H1 (cell line): ENCODE measurements at regions not wholly inside any gene's neighbourhood (a gene's known extent, or its start where the extent isn't known, plus 50 kb on each side); places are given as distances from the start of the nearest gene placed in this dataset.

ENCODE experiments used
- CTCF ChIA-PET: fragments of 300-600 bp; sonication (Branson Sonifier 250); formaldehyde crosslinking; loops from one replicate; lab custom pipeline; 2021; ENCODE audit not compliant: partially characterized antibody; lab: Charles Lee
- POLR2A ChIA-PET: fragments of 300-600 bp; sonication (Branson Sonifier 250); formaldehyde crosslinking; loops from one replicate; lab custom pipeline; 2021; ENCODE audit warnings: inconsistent platforms; ENCODE audit not compliant: partially characterized antibody; lab: Charles Lee
- DNase-seq, 2 experiments: peaks; one replicate each; pipeline versions ENCODE4 v3.0.0 to v3.0.0-alpha.2; 2010 to 2022; ENCODE audit warnings: low spot score in 2 of 2, low read depth in 1 of 2, mixed read lengths in 1 of 2
- FAIRE-seq: peaks from 2 replicates; lab custom pipeline; 2011; peaks lifted over from hg19 to GRCh38; lab: Jason Lieb, UNC
- H2AFZ ChIP-seq: 2 replicates; pipeline ENCODE4 v1.8.1; 2012; ENCODE audit warnings: low read length, inconsistent platforms
- H2AK5ac ChIP-seq: 2 replicates; pipeline ENCODE4 v1.6.1; 2013; ENCODE audit warnings: low read depth, low read length
- H2BK120ac ChIP-seq: replicated peaks from 2 replicates; pipeline ENCODE3; 2013; ENCODE audit warnings: low read depth, low read length, inconsistent platforms
- H2BK12ac ChIP-seq: 2 replicates; pipeline ENCODE4 v1.6.1; 2013; ENCODE audit warnings: low read depth, low read length
- H2BK15ac ChIP-seq: 2 replicates; pipeline ENCODE4 v1.6.1; 2013; ENCODE audit warnings: low read length
- H2BK20ac ChIP-seq: 2 replicates; pipeline ENCODE4 v1.6.1; 2013; ENCODE audit warnings: low read length
- H2BK5ac ChIP-seq: 2 replicates; pipeline ENCODE4 v1.6.1; 2013; ENCODE audit warnings: low read depth, low read length
- H3K14ac ChIP-seq: 2 replicates; pipeline ENCODE4 v1.6.1; 2013; ENCODE audit warnings: inconsistent platforms; ENCODE audit not compliant: insufficient read length
- H3K18ac ChIP-seq: 2 replicates; pipeline ENCODE4 v1.6.1; 2013; ENCODE audit warnings: low read length; ENCODE audit errors: extremely low read depth
- H3K23ac ChIP-seq: 2 replicates; pipeline ENCODE4 v1.6.1; 2013; ENCODE audit warnings: inconsistent platforms; ENCODE audit not compliant: insufficient read length
- H3K23me2 ChIP-seq: 2 replicates; pipeline ENCODE4 v1.6.1; 2013; ENCODE audit warnings: low read depth, low read length
- H3K27ac ChIP-seq: 2 replicates; pipeline ENCODE4 v1.6.1; 2011; ENCODE audit warnings: low read depth, low read length, inconsistent platforms
- H3K27me3 ChIP-seq, 4 experiments: replicated peaks in 1 of 4; 1 replicate in 1 of 4; 2 replicates in 3 of 4; pipeline versions ENCODE4 v1.6.1 to v1.8.1; 2011 to 2013; ENCODE audit warnings: low read length in 3 of 4, mild to moderate bottlenecking in 3 of 4, inconsistent platforms in 2 of 4, mixed read lengths in 2 of 4, moderate library complexity in 1 of 4; ENCODE audit not compliant: control insufficient read depth in 3 of 4, insufficient read depth in 3 of 4; ENCODE audit errors: extremely low read depth in 1 of 4
- H3K36me3 ChIP-seq, 4 experiments: 2 replicates each; pipeline versions ENCODE4 v1.6.1 to v1.8.1; 2011 to 2013; ENCODE audit warnings: mild to moderate bottlenecking in 4 of 4, low read length in 3 of 4, moderate library complexity in 2 of 4, control low read depth in 1 of 4, inconsistent platforms in 1 of 4; ENCODE audit not compliant: insufficient read depth in 4 of 4, control insufficient read depth in 2 of 4
- H3K4ac ChIP-seq: replicated peaks from 2 replicates; pipeline ENCODE3; 2013; ENCODE audit warnings: low read length, low read depth, mixed read lengths, inconsistent platforms; ENCODE audit not compliant: insufficient read length
- H3K4me1 ChIP-seq, 4 experiments: replicated peaks in 1 of 4; 1 replicate in 1 of 4; 2 replicates in 3 of 4; pipeline versions ENCODE4 v1.6.1 to v1.8.1; 2011 to 2013; ENCODE audit warnings: low read length in 3 of 4, inconsistent platforms in 2 of 4, mixed read lengths in 1 of 4; ENCODE audit not compliant: insufficient read depth in 4 of 4, control insufficient read depth in 3 of 4
- H3K4me2 ChIP-seq, 2 experiments: 2 replicates each; pipeline versions ENCODE4 v1.6.1 to v1.8.1; 2011 to 2013; ENCODE audit warnings: low read depth in 2 of 2, low read length in 2 of 2, control low read depth in 1 of 2, inconsistent platforms in 1 of 2, mild to moderate bottlenecking in 1 of 2; ENCODE audit not compliant: insufficient read depth in 1 of 2
- H3K4me3 ChIP-seq, 4 experiments: fragments of 200-600, 300-600 bp in 1 of 4; sonication (generic), shearing (Covaris generic), sonication (Bioruptor Twin) in 1 of 4; 2 replicates each; pipeline versions ENCODE4 v1.5.1 to v1.8.1; 2011 to 2016; ENCODE audit warnings: low read length in 4 of 4, low read depth in 3 of 4, control low read depth in 2 of 4, inconsistent platforms in 2 of 4, mild to moderate bottlenecking in 2 of 4, mixed read lengths in 1 of 4, moderate library complexity in 1 of 4; ENCODE audit not compliant: insufficient read depth in 2 of 4; ENCODE audit errors: extremely low read depth in 1 of 4
- H3K56ac ChIP-seq: replicated peaks from 2 replicates; pipeline ENCODE3; 2013; ENCODE audit warnings: low read depth, mild to moderate bottlenecking, mixed read lengths, low read length, inconsistent platforms; ENCODE audit not compliant: insufficient read length
- H3K79me1 ChIP-seq: 2 replicates; pipeline ENCODE4 v1.6.1; 2013; ENCODE audit warnings: low read depth, low read length, control low read depth
- H3K79me2 ChIP-seq, 2 experiments: 2 replicates each; pipeline versions ENCODE4 v1.6.1 to v1.8.1; 2012 to 2013; ENCODE audit warnings: low read length in 2 of 2, mild to moderate bottlenecking in 2 of 2, inconsistent platforms in 1 of 2; ENCODE audit not compliant: insufficient read depth in 2 of 2, control insufficient read depth in 1 of 2
- H3K9ac ChIP-seq, 4 experiments: replicated peaks in 1 of 4; 1 replicate in 1 of 4; 2 replicates in 3 of 4; pipeline versions ENCODE4 v1.6.1 to v1.8.1; 2011 to 2013; ENCODE audit warnings: low read depth in 3 of 4, low read length in 3 of 4, control low read depth in 2 of 4, mild to moderate bottlenecking in 2 of 4, moderate library complexity in 2 of 4, inconsistent platforms in 1 of 4; ENCODE audit errors: extremely low read depth in 1 of 4
- H3K9me3 ChIP-seq, 2 experiments: 2 replicates each; pipeline versions ENCODE4 v1.6.1 to v1.8.1; 2012 to 2013; ENCODE audit warnings: mild to moderate bottlenecking in 2 of 2, moderate library complexity in 2 of 2, control low read depth in 1 of 2, inconsistent platforms in 1 of 2, low read depth in 1 of 2, low read length in 1 of 2, mixed read lengths in 1 of 2; ENCODE audit not compliant: insufficient read depth in 2 of 2
- H4K20me1 ChIP-seq, 2 experiments: replicated peaks in 1 of 2; 2 replicates each; pipeline versions ENCODE3 to v1.8.1; 2011 to 2013; ENCODE audit warnings: inconsistent platforms in 2 of 2, low read length in 2 of 2, mild to moderate bottlenecking in 1 of 2; ENCODE audit not compliant: insufficient read depth in 2 of 2, control insufficient read depth in 1 of 2
- H4K5ac ChIP-seq: 2 replicates; pipeline ENCODE4 v1.6.1; 2013; ENCODE audit warnings: low read length, low read depth, mixed read lengths, inconsistent platforms; ENCODE audit not compliant: insufficient read length
- H4K8ac ChIP-seq: 2 replicates; pipeline ENCODE4 v1.8.0; 2013; ENCODE audit warnings: mild to moderate bottlenecking, moderate library complexity, low read length, inconsistent platforms; ENCODE audit not compliant: insufficient read depth; ENCODE audit errors: extremely low read depth
- H4K91ac ChIP-seq: replicated peaks from 2 replicates; pipeline ENCODE3; 2013; ENCODE audit warnings: low read length, mixed read lengths, inconsistent platforms; ENCODE audit not compliant: insufficient read length
- BACH1 ChIP-seq: IDR thresholded peaks from 2 replicates; pipeline ENCODE4 v1.6.1; 2012; ENCODE audit warnings: low read length, improper control_type of control experiment
- EGR1 ChIP-seq: IDR thresholded peaks from 2 replicates; pipeline ENCODE4 v1.6.1; 2011; ENCODE audit warnings: low read depth, low read length, borderline replicate concordance
- HDAC6 ChIP-seq: IDR thresholded peaks from one replicate; pipeline ENCODE4 v1.7.1; 2012; ENCODE audit warnings: low read depth, mild to moderate bottlenecking, inconsistent platforms, low read length, moderate library complexity
- KDM4A ChIP-seq: IDR thresholded peaks from one replicate; pipeline ENCODE4 v1.7.1; 2012; ENCODE audit warnings: low read depth, mild to moderate bottlenecking, moderate library complexity, low read length, inconsistent platforms; ENCODE audit not compliant: severe bottlenecking
- MAFK ChIP-seq: IDR thresholded peaks from 2 replicates; pipeline ENCODE4 v1.6.1; 2012; ENCODE audit warnings: low read depth, mild to moderate bottlenecking, improper control_type of control experiment, low read length
- NRF1 ChIP-seq: IDR thresholded peaks from 2 replicates; pipeline ENCODE4 v1.6.1; 2011; ENCODE audit warnings: mild to moderate bottlenecking, low read depth, low read length, improper control_type of control experiment
- SP1 ChIP-seq: IDR thresholded peaks from 2 replicates; pipeline ENCODE4 v1.6.1; 2011; ENCODE audit warnings: low read depth, low read length
- TAF7 ChIP-seq: optimal IDR thresholded peaks from 2 replicates; pipeline ENCODE3; 2011; ENCODE audit warnings: low read depth, mild to moderate bottlenecking, inconsistent platforms, low read length, moderate library complexity, borderline replicate concordance
- TBP ChIP-seq: IDR thresholded peaks from 2 replicates; pipeline ENCODE4 v1.6.1; 2011; ENCODE audit warnings: low read depth, low read length, improper control_type of control experiment
- ZNF274 ChIP-seq: IDR thresholded peaks from 2 replicates; pipeline ENCODE4 v1.7.0; 2012; ENCODE audit warnings: low read length, borderline replicate concordance; ENCODE audit errors: extremely low read depth
- WGBS, 2 experiments: shearing (Covaris generic) in 1 of 2; methylation state at CpG; one replicate each; pipeline versions ENCODE4 v1.1.6 to v1.1.7; 2013 to 2015; ENCODE audit warnings: low lambda C conversion rate in 2 of 2, mixed read lengths in 2 of 2, inconsistent platforms in 1 of 2, low coverage in 1 of 2, missing lambda C conversion rate in 1 of 2; ENCODE audit not compliant: insufficient replicate concordance in 2 of 2, insufficient coverage in 1 of 2, insufficient read length in 1 of 2; ENCODE audit errors: extremely low coverage in 1 of 2, missing lambda C conversion rate in 1 of 2; 5-methylcytosine and 5-hydroxymethylcytosine counted together
- TF ChIP-seq, protein P1 (sequence below): IDR thresholded peaks from 2 replicates; pipeline ENCODE4 v1.6.1; 2012; ENCODE audit warnings: low read length, inconsistent platforms
- TF ChIP-seq, protein P2 (sequence below): IDR thresholded peaks from 2 replicates; pipeline ENCODE4 v1.6.1; 2011; ENCODE audit warnings: low read length, improper control_type of control experiment

DNA sequence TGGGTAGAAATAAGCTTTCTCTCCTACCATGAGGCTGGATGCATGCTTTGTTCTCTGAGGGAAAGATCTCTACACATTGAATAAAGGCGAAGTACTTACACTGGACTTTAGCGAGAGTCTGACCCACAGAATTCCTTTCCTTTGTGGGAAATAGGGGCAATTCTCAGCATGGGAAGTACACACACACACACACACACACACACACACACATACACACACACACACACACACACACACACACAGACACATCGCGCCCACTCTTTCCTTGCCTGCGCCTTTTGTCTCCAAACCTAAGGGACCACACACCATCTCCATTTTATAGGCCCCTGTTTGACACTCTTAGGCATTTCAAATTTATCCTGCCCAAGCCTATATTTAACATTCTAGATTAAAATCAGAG, 83.8 kb downstream of the LUZP4 start:
- POLR2A ChIA-PET = interaction anchor here (0.7 kb wide), 1 partner anchor 19 kb away, joined by 3 read pairs; no protein-coding TSS in a partner anchor
- no peak for FAIRE-seq
- TF ChIP-seq KDM4A = no peak
- TF ChIP-seq MAFK = no peak
- TF ChIP-seq SP1 = no peak
- TF ChIP-seq, protein P1, sequence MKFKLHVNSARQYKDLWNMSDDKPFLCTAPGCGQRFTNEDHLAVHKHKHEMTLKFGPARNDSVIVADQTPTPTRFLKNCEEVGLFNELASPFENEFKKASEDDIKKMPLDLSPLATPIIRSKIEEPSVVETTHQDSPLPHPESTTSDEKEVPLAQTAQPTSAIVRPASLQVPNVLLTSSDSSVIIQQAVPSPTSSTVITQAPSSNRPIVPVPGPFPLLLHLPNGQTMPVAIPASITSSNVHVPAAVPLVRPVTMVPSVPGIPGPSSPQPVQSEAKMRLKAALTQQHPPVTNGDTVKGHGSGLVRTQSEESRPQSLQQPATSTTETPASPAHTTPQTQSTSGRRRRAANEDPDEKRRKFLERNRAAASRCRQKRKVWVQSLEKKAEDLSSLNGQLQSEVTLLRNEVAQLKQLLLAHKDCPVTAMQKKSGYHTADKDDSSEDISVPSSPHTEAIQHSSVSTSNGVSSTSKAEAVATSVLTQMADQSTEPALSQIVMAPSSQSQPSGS = no peak
- TF ChIP-seq NRF1 = no peak
- TF ChIP-seq EGR1 = no peak
- no peak for TF ChIP-seq TBP
- no peak for TF ChIP-seq ZNF274
- no peak for TF ChIP-seq TAF7
- no peak for TF ChIP-seq BACH1
- TF ChIP-seq, protein P2, sequence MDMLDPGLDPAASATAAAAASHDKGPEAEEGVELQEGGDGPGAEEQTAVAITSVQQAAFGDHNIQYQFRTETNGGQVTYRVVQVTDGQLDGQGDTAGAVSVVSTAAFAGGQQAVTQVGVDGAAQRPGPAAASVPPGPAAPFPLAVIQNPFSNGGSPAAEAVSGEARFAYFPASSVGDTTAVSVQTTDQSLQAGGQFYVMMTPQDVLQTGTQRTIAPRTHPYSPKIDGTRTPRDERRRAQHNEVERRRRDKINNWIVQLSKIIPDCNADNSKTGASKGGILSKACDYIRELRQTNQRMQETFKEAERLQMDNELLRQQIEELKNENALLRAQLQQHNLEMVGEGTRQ = no peak
- TF ChIP-seq HDAC6 = no peak

More for the DNA sequence above, 83.8 kb downstream of the LUZP4 start:
- no peaks in the 10 kb centered on the region for H3K23me2 ChIP-seq
- no peak overlapping the region for H2BK120ac ChIP-seq
- H4K8ac ChIP-seq = no peak overlapping the region
- no peak overlapping the region for H2BK12ac ChIP-seq
- H3K27me3 ChIP-seq = no peaks in the 10 kb centered on the region
- H3K27ac ChIP-seq = no peak overlapping the region
- no peak overlapping the region for H3K14ac ChIP-seq
- H3K4ac ChIP-seq = no peak overlapping the region
- H2BK20ac ChIP-seq = no peak overlapping the region
- H3K56ac ChIP-seq = no peak overlapping the region
- no peak overlapping the region for H3K23ac ChIP-seq
- peaks cover 0 to 5% (median under 1%) of the 10 kb centered on the region in 4 experiments; a peak in 3 of 7 replicates for H3K4me1 ChIP-seq
- H3K4me2 ChIP-seq = no peak overlapping the region
- no peak overlapping the region for H4K5ac ChIP-seq
- H2AFZ ChIP-seq = no peak overlapping the region; the same call in 1 of the 2 replicates
- no peaks in the 10 kb centered on the region for H3K79me2 ChIP-seq
- no peaks in the 10 kb centered on the region for H4K20me1 ChIP-seq
- CTCF ChIA-PET = interaction anchor here (0.6 to 2.1 kb wide), 2 partner anchors 10 to 655 kb away, joined by 3 to 9 read pairs; no protein-coding TSS in a partner anchor
- no peak overlapping the region for H2BK5ac ChIP-seq
- no peak overlapping the region for H4K91ac ChIP-seq
- no peak for DNase-seq
- H3K79me1 ChIP-seq = no peaks in the 10 kb centered on the region
- no peaks in the 10 kb centered on the region for H3K9me3 ChIP-seq
- H2BK15ac ChIP-seq = no peak overlapping the region
- WGBS, 2 experiments = no CpG with 5 or more reads among the region's 5 CpGs
- no peaks in the 10 kb centered on the region for H3K36me3 ChIP-seq
- H3K4me3 ChIP-seq = no peak overlapping the region
- no peak overlapping the region for H3K18ac ChIP-seq
- no peak overlapping the region for H3K9ac ChIP-seq
- H2AK5ac ChIP-seq = no peak overlapping the region
